Panc1 (cell line): ENCODE measurements at regions not wholly inside any gene's neighbourhood (a gene's known extent, or its start where the extent isn't known, plus 50 kb on each side); places are given as distances from the start of the nearest gene placed in this dataset.

ENCODE experiments used
- ATAC-seq: fragments of 200-7000 bp; cut with Tn5 transposase; 2 replicates; pipeline ENCODE4 v1.9.1; 2020; ENCODE audit warnings: mild to moderate bottlenecking, moderate library complexity
- BruUV-seq: library from RNA; stranded (reverse); fragments of 400-500 nt; replicated peaks from 2 replicates; lab custom pipeline; 2021; lab: Mats Ljungman, UMichigan
- CTCF ChIA-PET: fragments of 300-600 bp; sonication (Branson Sonifier 250); formaldehyde crosslinking; loops from one replicate; lab custom pipeline; 2022; ENCODE audit warnings: antibody characterized with exemption; lab: Charles Lee
- POLR2A ChIA-PET: fragments of 300-600 bp; sonication (Branson Sonifier 250); formaldehyde crosslinking; loops from one replicate; lab custom pipeline; 2022; ENCODE audit warnings: antibody characterized with exemption; lab: Charles Lee
- DNase-seq: peaks from one replicate; pipeline ENCODE4 v3.0.0-alpha.2; 2010; ENCODE audit warnings: low read depth, low spot score
- H3K27ac ChIP-seq: 2 replicates; pipeline ENCODE4 v1.5.1; 2011; ENCODE audit warnings: mild to moderate bottlenecking, low read length, inconsistent platforms
- H3K27me3 ChIP-seq: fragments of 200-500 bp; sonication (Bioruptor generic); 2 replicates; pipeline ENCODE4 v1.6.0; 2014; ENCODE audit warnings: low read length, inconsistent platforms; ENCODE audit not compliant: control insufficient read depth, insufficient read depth
- H3K36me3 ChIP-seq: fragments of 200-500 bp; sonication (Bioruptor generic); 2 replicates; pipeline ENCODE4 v1.5.1; 2014; ENCODE audit warnings: inconsistent platforms, mild to moderate bottlenecking, low read length, moderate library complexity; ENCODE audit not compliant: control insufficient read depth, insufficient read depth
- H3K4me1 ChIP-seq: 2 replicates; pipeline ENCODE4 v1.5.1; 2011; ENCODE audit warnings: inconsistent platforms, mild to moderate bottlenecking, low read length, moderate library complexity; ENCODE audit not compliant: control insufficient read depth, insufficient read depth
- H3K4me3 ChIP-seq, 2 experiments: 2 replicates each; pipeline ENCODE4 v1.5.1; 2011 to 2012; ENCODE audit warnings: low read depth in 2 of 2, low read length in 2 of 2, mild to moderate bottlenecking in 2 of 2, inconsistent platforms in 1 of 2, moderate library complexity in 1 of 2
- H3K9me3 ChIP-seq: fragments of 200-500 bp; sonication (Bioruptor generic); 2 replicates; pipeline ENCODE4 v1.5.1; 2014; ENCODE audit warnings: low read depth, mild to moderate bottlenecking, inconsistent platforms, low read length, moderate library complexity; ENCODE audit not compliant: control insufficient read depth, insufficient read depth
- CTCF ChIP-seq: fragments of 450-650 bp; IDR thresholded peaks from 2 replicates; pipeline ENCODE4 v1.5.1; 2017; ENCODE audit warnings: mild to moderate bottlenecking
- POLR2AphosphoS5 ChIP-seq: IDR thresholded peaks from 2 replicates; pipeline ENCODE4 v1.6.1; 2012; ENCODE audit warnings: mild to moderate bottlenecking, low read depth, low read length, moderate library complexity
- SIN3A ChIP-seq: IDR thresholded peaks from 2 replicates; pipeline ENCODE4 v1.6.1; 2012; ENCODE audit warnings: low read depth, mild to moderate bottlenecking, low read length, moderate library complexity, borderline replicate concordance; ENCODE audit not compliant: insufficient read depth
- TCF7L2 ChIP-seq: IDR thresholded peaks from 2 replicates; pipeline ENCODE4 v1.6.1; 2011; ENCODE audit warnings: mild to moderate bottlenecking, low read depth, low read length, inconsistent platforms
- in situ Hi-C: cut with HindIII; loops from 2 replicates; pipeline ENCODE4 v1.10.0; 2016; ENCODE audit warnings: low sequenced_read_pairs, low pct_unique_long_range_greater_than_20kb
- intact Hi-C: fragments of 100-400 bp; cut with micrococcal nuclease; formaldehyde crosslinking; loops from one replicate; pipeline ENCODE4 v1.10.0; 2022; ENCODE audit not compliant: unreplicated experiment
- TF ChIP-seq, protein P1 (sequence below), 2 experiments: IDR thresholded peaks; 2 replicates each; pipeline ENCODE4 v1.6.1; 2011 to 2012; ENCODE audit warnings: low read depth in 2 of 2, control low read depth in 1 of 2, low read length in 1 of 2, mild to moderate bottlenecking in 1 of 2, moderate library complexity in 1 of 2; ENCODE audit not compliant: insufficient read depth in 1 of 2

GRCh38 chr6:159351707-159352106, 182.5 kb downstream of the FNDC1 start:
- CTCF ChIA-PET, result no interaction called here
- intact Hi-C loops, result no loop called here
- TF ChIP-seq TCF7L2 (no peak), POLR2AphosphoS5 (no peak), CTCF (no peak), SIN3A (no peak)
- TF ChIP-seq, protein P1, sequence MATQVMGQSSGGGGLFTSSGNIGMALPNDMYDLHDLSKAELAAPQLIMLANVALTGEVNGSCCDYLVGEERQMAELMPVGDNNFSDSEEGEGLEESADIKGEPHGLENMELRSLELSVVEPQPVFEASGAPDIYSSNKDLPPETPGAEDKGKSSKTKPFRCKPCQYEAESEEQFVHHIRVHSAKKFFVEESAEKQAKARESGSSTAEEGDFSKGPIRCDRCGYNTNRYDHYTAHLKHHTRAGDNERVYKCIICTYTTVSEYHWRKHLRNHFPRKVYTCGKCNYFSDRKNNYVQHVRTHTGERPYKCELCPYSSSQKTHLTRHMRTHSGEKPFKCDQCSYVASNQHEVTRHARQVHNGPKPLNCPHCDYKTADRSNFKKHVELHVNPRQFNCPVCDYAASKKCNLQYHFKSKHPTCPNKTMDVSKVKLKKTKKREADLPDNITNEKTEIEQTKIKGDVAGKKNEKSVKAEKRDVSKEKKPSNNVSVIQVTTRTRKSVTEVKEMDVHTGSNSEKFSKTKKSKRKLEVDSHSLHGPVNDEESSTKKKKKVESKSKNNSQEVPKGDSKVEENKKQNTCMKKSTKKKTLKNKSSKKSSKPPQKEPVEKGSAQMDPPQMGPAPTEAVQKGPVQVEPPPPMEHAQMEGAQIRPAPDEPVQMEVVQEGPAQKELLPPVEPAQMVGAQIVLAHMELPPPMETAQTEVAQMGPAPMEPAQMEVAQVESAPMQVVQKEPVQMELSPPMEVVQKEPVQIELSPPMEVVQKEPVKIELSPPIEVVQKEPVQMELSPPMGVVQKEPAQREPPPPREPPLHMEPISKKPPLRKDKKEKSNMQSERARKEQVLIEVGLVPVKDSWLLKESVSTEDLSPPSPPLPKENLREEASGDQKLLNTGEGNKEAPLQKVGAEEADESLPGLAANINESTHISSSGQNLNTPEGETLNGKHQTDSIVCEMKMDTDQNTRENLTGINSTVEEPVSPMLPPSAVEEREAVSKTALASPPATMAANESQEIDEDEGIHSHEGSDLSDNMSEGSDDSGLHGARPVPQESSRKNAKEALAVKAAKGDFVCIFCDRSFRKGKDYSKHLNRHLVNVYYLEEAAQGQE (IDR thresholded peaks at IDR 0.05; ENCODE audit: insufficient read depth in 1 of 2, low read depth in 2 of 2, low read length in 1 of 2), result no peak

GRCh38 chr6:159349915-159350314, 180.7 kb downstream of the FNDC1 start:
- H3K9me3 ChIP-seq, result no peaks in the 10 kb centered on the region
- BruUV-seq, result no TSS peak
- H3K27me3 ChIP-seq, result peaks cover 6% of the 10 kb centered on the region; the same call in 1 of the 2 replicates
- H3K4me3 ChIP-seq, result no peak overlapping the region
- ChIA-PET CTCF (no interaction called here), POLR2A (no interaction called here)
- TF ChIP-seq, protein P1 (IDR thresholded peaks at IDR 0.05; ENCODE audit: insufficient read depth in 1 of 2, low read depth in 2 of 2, low read length in 1 of 2), result no peak
- TF ChIP-seq SIN3A (no peak), CTCF (no peak), TCF7L2 (no peak), POLR2AphosphoS5 (no peak)
- H3K4me1 ChIP-seq, result no peaks in the 10 kb centered on the region
- H3K36me3 ChIP-seq, result no peaks in the 10 kb centered on the region
- H3K27ac ChIP-seq, result no peak overlapping the region
- ATAC-seq, result no peak
- intact Hi-C loops, result no loop called here
- in situ Hi-C loops, result no loop called here
- no peak for DNase-seq

More at GRCh38 chr6:159351707-159352106, 182.5 kb downstream of the FNDC1 start:
- no peaks in the 10 kb centered on the region for H3K9me3 ChIP-seq
- DNase-seq, result no peak
- H3K27me3 ChIP-seq, result peaks cover 8% of the 10 kb centered on the region; the same call in 1 of the 2 replicates
- no peaks in the 10 kb centered on the region for H3K4me1 ChIP-seq
- in situ Hi-C loops, result no loop called here
- POLR2A ChIA-PET, result no interaction called here
- BruUV-seq, result no TSS peak
- no peaks in the 10 kb centered on the region for H3K36me3 ChIP-seq
- no peak for ATAC-seq
- H3K27ac ChIP-seq, result no peak overlapping the region
- no peak overlapping the region for H3K4me3 ChIP-seq
